GM12875 (cell line): ENCODE measurements at regions not wholly inside any gene's neighbourhood (a gene's known extent, or its start where the extent isn't known, plus 50 kb on each side); places are given as distances from the start of the nearest gene placed in this dataset.

Experiments used
- H3K4me3 ChIP-seq: one replicate; pipeline ENCODE4 v1.5.1; 2011; ENCODE audit warnings: low read depth, low read length, control low read depth
- CTCF ChIP-seq: IDR thresholded peaks from 2 replicates; pipeline ENCODE4 v1.5.1; 2011; ENCODE audit warnings: low read depth, mild to moderate bottlenecking, control low read depth, inconsistent platforms, low read length, moderate library complexity, borderline replicate concordance; ENCODE audit not compliant: insufficient read depth

- no peak overlapping the region for H3K4me3 ChIP-seq
- no peak for TF ChIP-seq CTCF
Observed at GRCh38 chr22:27566602-27567001, 235.0 kb downstream of the MN1 start.

GRCh38 chr22:27568265-27568664, 233.3 kb downstream of the MN1 start:
- H3K4me3 ChIP-seq = no peak overlapping the region
- TF ChIP-seq CTCF = no peak

GRCh38 chr22:27571463-27572277, 229.9 kb downstream of the MN1 start:
- TF ChIP-seq CTCF = no peak

GRCh38 chr22:27572278-27572666, 229.3 kb downstream of the MN1 start:
- no peak overlapping the region for H3K4me3 ChIP-seq
- TF ChIP-seq CTCF = no peak

More at GRCh38 chr22:27571463-27572277, 229.9 kb downstream of the MN1 start:
- no peak overlapping the region for H3K4me3 ChIP-seq

- H3K4me3 ChIP-seq = no peak overlapping the region
- no peak for TF ChIP-seq CTCF
Observed at GRCh38 chr22:27573280-27574001, 228.1 kb downstream of the MN1 start.

- H3K4me3 ChIP-seq = no peak overlapping the region
- no peak for TF ChIP-seq CTCF
Observed at GRCh38 chr22:27574002-27574366, 227.6 kb downstream of the MN1 start.

GRCh38 chr22:27574651-27575050, 226.9 kb downstream of the MN1 start:
- no peak for TF ChIP-seq CTCF
- H3K4me3 ChIP-seq = no peak overlapping the region
